Activated naive CD8-positive, alpha-beta T cell treated with anti-CD3 and anti-CD28 coated beads, Interleukin-2, amount 10 ng/mL, durations not matched to agents 7 days and 5 days (primary cell): ENCODE measurements at regions not wholly inside any gene's neighbourhood (a gene's known extent, or its start where the extent isn't known, plus 50 kb on each side); places are given as distances from the start of the nearest gene placed in this dataset.

Experiments
- ATAC-seq: fragments of 150-1000 bp; cut with Tn5 transposase; one replicate; pipeline ENCODE4 v1.10.0; 2021; ENCODE audit warnings: low read depth, moderate library complexity
- POLR2A ChIA-PET: fragments of 350-600 bp; sonication (Branson Sonifier 250); formaldehyde crosslinking; loops from one replicate; lab custom pipeline; 2021; ENCODE audit warnings: antibody characterized with exemption; lab: Charles Lee
- DNase-seq: peaks from one replicate; pipeline ENCODE4 v3.0.0; 2021
- H3K27ac Mint-ChIP-seq: one replicate; pipeline ENCODE4 v1.8.0; 2022; ENCODE audit warnings: mild to moderate bottlenecking, mixed read lengths
- H3K27me3 Mint-ChIP-seq: one replicate; pipeline ENCODE4 v1.8.0; 2022; ENCODE audit warnings: mild to moderate bottlenecking, moderate library complexity, mixed read lengths
- H3K36me3 Mint-ChIP-seq: one replicate; pipeline ENCODE4 v1.8.0; 2021; ENCODE audit warnings: mild to moderate bottlenecking, mixed read lengths
- H3K4me1 Mint-ChIP-seq: one replicate; pipeline ENCODE4 v1.8.0; 2021; ENCODE audit warnings: mixed read lengths
- H3K4me3 Mint-ChIP-seq: one replicate; pipeline ENCODE4 v1.8.0; 2022; ENCODE audit warnings: mild to moderate bottlenecking, moderate library complexity, mixed read lengths
- H3K9me3 Mint-ChIP-seq: one replicate; pipeline ENCODE4 v1.8.0; 2021; ENCODE audit warnings: mixed read lengths

DNA sequence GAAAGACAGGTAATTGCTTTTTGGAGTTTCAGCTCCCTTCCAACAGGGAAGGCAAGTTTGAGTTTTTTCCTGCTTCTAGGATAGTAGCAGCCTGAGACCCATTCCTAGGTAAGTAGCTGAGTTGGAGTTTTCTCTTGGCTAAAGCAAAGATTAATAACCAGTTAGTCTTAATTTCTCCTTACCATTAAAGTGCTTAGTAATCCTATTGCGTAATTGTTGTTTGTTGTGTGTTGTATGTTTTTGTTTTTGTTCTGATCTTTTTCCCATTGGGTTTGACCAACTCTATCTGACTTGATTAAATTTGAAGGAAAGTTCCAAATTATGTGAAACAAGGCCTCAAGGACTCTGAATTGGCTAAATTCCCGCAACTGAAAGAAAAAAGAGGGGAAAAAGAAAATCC is 83.5 kb downstream of the TBX22 start:
- ATAC-seq = no peak
- no peak for DNase-seq
- no peak overlapping the region for H3K4me3 Mint-ChIP-seq
- POLR2A ChIA-PET = no interaction called here
- H3K27ac Mint-ChIP-seq = no peak overlapping the region
- no peaks in the 10 kb centered on the region for H3K36me3 Mint-ChIP-seq
- no peaks in the 10 kb centered on the region for H3K4me1 Mint-ChIP-seq
- H3K27me3 Mint-ChIP-seq = no peaks in the 10 kb centered on the region
- H3K9me3 Mint-ChIP-seq = no peaks in the 10 kb centered on the region

DNA sequence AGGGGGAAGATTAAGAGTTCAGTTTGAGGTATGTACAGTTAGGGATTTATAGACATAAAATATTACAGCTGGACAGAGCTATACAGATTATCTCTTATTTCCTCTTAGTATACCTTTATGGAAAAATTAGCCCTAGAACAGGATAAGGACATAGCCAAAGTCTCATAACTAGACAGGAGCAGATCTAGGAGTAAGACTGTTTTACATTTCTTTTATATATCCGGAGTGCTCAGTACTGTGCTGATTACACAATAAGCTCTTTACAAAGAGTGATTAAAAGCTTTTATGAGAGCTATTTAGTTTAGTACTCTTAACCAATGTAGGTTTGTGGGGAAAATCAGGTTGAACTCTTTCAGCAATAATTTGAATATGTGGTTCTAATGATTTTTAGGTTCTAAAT is 105.8 kb downstream of the TBX22 start:
- Mint-ChIP-seq H3K4me1 (no peaks in the 10 kb centered on the region), H3K36me3 (no peaks in the 10 kb centered on the region), H3K9me3 (no peaks in the 10 kb centered on the region), H3K27me3 (no peaks in the 10 kb centered on the region), H3K4me3 (no peak overlapping the region), H3K27ac (no peak overlapping the region)
- DNase-seq = no peak
- POLR2A ChIA-PET = no interaction called here
- ATAC-seq = no peak

DNA sequence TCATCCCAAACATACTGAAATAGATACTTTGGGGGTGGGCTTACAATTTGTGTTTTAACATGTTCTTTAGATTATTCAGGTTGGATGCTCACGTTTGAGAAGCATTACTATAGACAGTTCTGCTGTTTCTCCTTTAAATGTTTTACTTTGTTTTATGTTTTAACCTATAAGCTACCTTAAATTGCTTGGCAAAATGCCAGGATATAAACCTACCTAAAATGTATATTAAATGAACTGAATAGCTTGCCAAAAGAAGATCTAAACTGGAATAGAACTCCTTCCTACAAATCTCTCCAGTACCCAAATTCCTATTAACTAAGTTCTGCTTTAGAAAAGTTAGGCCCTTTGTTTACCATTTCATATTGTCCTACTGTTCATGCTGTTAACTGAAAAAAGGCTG is 124.4 kb downstream of the TBX22 start:
- no peak overlapping the region for H3K4me3 Mint-ChIP-seq
- ATAC-seq (no peak), DNase-seq (no peak)
- H3K36me3 Mint-ChIP-seq = no peaks in the 10 kb centered on the region
- peaks cover 4% of the 10 kb centered on the region for H3K9me3 Mint-ChIP-seq
- POLR2A ChIA-PET = no interaction called here
- H3K4me1 Mint-ChIP-seq = no peaks in the 10 kb centered on the region
- H3K27ac Mint-ChIP-seq = no peak overlapping the region
- no peaks in the 10 kb centered on the region for H3K27me3 Mint-ChIP-seq

DNA sequence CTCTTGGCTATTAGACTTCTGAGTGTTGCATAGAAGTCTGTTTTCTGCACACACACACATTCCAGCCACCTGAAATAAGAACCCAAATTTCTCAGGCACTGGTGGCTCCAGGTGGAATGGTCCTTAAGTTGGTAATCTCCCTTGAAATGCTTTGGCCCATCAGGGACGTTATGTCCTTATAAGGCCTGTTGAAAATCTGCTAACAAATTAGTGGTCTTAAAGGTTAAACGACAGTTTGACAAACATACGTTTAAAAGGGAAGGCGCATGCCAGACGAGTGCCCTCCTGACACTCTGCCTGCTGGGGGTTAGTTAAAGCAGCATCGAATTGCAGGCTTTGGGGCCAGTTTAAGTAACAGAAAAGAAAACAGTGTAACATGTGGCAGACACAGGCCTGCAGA is 125.0 kb downstream of the TBX22 start:
- no peaks in the 10 kb centered on the region for H3K36me3 Mint-ChIP-seq
- ATAC-seq = no peak
- DNase-seq = no peak
- H3K27me3 Mint-ChIP-seq = no peaks in the 10 kb centered on the region
- peaks cover 4% of the 10 kb centered on the region for H3K9me3 Mint-ChIP-seq
- H3K4me3 Mint-ChIP-seq = no peak overlapping the region
- H3K27ac Mint-ChIP-seq = no peak overlapping the region
- no peaks in the 10 kb centered on the region for H3K4me1 Mint-ChIP-seq
- POLR2A ChIA-PET = no interaction called here

DNA sequence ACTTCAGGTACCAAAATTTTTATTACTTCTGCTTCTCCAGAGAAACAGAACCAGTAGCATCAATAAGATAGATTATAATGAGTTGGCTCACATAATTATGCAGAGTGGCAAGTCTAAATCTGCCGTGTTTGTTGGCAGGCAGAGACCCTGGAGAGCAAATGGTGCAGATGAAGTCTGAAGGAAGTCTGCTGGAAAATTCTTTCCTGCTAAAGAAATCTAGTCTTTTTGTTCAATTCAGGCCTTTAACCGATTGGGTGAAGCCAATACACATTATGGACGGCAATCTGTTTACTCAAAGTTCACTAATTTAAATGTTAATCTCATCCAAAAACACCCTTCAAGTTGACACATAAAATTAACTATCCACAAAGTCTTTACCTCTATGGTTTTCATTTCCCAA is 156.0 kb downstream of the TBX22 start:
- peaks cover 3% of the 10 kb centered on the region for H3K9me3 Mint-ChIP-seq
- no peaks in the 10 kb centered on the region for H3K36me3 Mint-ChIP-seq
- DNase-seq (no peak), ATAC-seq (no peak)
- H3K4me3 Mint-ChIP-seq = no peak overlapping the region
- no peak overlapping the region for H3K27ac Mint-ChIP-seq
- no peaks in the 10 kb centered on the region for H3K27me3 Mint-ChIP-seq
- H3K4me1 Mint-ChIP-seq = no peaks in the 10 kb centered on the region
- POLR2A ChIA-PET = no interaction called here

DNA sequence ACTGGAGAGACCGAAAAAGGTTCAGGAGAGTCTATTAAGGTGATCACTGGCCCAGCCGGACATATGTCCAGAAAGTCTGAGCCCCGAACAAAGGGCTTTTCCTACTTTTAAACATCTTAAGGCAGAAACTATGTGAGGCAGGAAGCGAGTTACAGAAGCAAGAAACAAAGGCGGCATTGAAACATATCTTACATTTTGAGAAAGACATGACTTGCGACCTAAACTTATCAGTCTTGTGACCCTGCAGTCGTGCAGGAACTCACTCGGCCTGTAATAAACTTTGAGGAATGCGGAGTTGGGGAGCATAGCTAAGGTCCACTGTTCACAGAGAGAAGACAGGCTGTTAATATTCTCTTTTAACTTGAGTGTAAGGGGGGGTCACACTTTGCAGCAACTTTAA is 158.7 kb downstream of the TBX22 start:
- Mint-ChIP-seq H3K4me1 (no peaks in the 10 kb centered on the region), H3K27ac (no peak overlapping the region), H3K4me3 (no peak overlapping the region), H3K27me3 (no peaks in the 10 kb centered on the region), H3K36me3 (no peaks in the 10 kb centered on the region), H3K9me3 (peaks cover 1% of the 10 kb centered on the region)
- DNase-seq = no peak
- POLR2A ChIA-PET = no interaction called here
- ATAC-seq = no peak

DNA sequence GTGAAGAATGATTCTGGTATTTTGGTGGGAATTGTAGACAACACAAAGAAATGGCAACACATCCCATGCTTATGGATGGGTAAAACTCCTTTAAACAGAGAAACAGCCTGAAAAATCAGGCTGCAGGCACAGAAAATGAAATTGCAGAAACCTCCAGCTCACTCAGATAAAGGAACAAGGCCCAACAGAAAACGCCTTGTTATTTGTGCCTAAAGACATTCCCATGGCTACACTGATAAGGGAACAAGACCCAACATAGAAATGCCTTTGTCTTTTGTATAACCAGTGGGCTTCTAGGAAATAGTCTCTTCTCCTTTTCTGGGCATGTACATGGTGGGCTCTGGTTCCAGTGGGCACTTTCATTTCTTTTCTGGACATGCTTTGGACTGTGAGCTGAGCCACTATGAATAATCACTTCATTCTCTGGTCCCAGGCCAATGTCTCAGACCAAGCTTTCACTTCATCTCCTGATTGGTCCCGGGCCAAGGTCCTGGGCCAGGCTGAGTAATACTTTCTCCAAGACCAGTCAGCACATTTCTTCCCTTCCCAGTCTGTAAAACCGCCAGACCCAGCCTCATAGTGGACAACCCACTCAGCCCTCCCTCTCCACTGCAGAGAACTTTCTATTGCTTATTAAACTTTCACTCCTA is 160.5 kb downstream of the TBX22 start:
- no peaks in the 10 kb centered on the region for H3K4me1 Mint-ChIP-seq
- POLR2A ChIA-PET = no interaction called here
- DNase-seq (no peak), ATAC-seq (no peak)
- no peak overlapping the region for H3K4me3 Mint-ChIP-seq
- no peaks in the 10 kb centered on the region for H3K27me3 Mint-ChIP-seq
- H3K36me3 Mint-ChIP-seq = no peaks in the 10 kb centered on the region
- H3K27ac Mint-ChIP-seq = no peak overlapping the region
- H3K9me3 Mint-ChIP-seq = no peaks in the 10 kb centered on the region

DNA sequence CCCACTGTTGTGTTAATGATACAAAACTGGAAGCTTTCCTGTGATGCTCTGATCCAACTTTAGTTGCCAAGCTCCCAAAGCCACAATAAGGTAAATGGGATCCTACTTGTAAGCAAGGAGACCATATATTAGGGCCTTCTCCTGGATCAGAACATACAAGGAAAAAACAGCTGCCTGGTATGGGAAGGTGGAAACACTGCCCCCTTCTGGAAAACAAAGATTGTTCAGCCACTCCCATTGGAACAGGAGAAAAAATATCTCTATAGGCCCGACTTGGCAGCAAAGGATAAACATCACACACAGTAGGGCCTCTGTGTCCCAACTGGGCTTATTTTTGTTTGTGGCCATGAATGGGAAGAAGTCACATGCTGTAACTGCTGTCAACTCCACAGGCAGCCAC is 166.5 kb downstream of the TBX22 start:
- H3K4me1 Mint-ChIP-seq = no peaks in the 10 kb centered on the region
- H3K4me3 Mint-ChIP-seq = no peak overlapping the region
- H3K36me3 Mint-ChIP-seq = no peaks in the 10 kb centered on the region
- H3K27me3 Mint-ChIP-seq = no peaks in the 10 kb centered on the region
- ATAC-seq = no peak
- no peak overlapping the region for H3K27ac Mint-ChIP-seq
- H3K9me3 Mint-ChIP-seq = no peaks in the 10 kb centered on the region
- DNase-seq = no peak
- POLR2A ChIA-PET = no interaction called here

DNA sequence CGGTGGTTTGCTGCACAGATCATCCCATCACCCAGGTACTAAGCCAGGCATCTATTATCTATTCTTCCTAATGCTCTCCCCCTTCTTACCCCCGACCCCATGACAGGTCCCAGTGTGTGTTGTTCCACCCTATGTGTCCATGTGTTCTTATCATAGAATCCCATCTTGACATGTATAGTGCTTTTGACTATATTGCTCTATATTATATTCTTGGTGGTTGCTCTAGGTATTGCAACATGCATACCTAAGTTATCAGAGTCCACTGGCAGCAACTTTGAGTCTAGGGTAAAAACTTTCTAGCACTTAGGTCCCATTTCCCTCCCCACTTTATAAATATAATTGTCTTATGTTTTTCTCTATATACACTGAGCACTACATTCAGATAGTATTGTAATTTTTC is 170.3 kb downstream of the TBX22 start:
- Mint-ChIP-seq H3K27ac (no peak overlapping the region), H3K9me3 (no peaks in the 10 kb centered on the region), H3K4me3 (no peak overlapping the region), H3K36me3 (no peaks in the 10 kb centered on the region), H3K27me3 (no peaks in the 10 kb centered on the region), H3K4me1 (no peaks in the 10 kb centered on the region)
- ATAC-seq = no peak
- POLR2A ChIA-PET = no interaction called here
- no peak for DNase-seq

DNA sequence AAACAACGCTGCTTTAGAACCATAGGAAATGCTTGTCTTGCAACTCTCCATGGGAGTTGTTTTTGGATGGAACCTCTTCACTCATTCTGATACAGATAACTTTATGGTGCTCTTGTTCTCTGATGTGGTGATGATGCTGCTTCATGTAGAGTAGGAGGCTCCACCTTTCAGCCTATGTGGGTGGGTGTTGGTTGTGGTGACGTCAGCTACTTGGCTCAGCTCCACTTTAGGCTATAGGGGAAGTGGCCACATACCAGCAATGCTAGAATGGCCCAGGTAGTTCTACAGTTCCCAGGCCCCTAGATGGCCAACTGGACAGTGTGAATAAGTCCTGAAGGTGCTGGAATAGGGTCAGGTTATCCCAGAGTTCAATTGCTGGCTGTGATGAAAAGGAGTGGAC is 192.1 kb downstream of the TBX22 start:
- peaks cover 2% of the 10 kb centered on the region for H3K9me3 Mint-ChIP-seq
- H3K27ac Mint-ChIP-seq = no peak overlapping the region
- DNase-seq = no peak
- no peaks in the 10 kb centered on the region for H3K27me3 Mint-ChIP-seq
- H3K4me3 Mint-ChIP-seq = no peak overlapping the region
- H3K36me3 Mint-ChIP-seq = no peaks in the 10 kb centered on the region
- H3K4me1 Mint-ChIP-seq = no peaks in the 10 kb centered on the region
- ATAC-seq = no peak
- POLR2A ChIA-PET = no interaction called here

DNA sequence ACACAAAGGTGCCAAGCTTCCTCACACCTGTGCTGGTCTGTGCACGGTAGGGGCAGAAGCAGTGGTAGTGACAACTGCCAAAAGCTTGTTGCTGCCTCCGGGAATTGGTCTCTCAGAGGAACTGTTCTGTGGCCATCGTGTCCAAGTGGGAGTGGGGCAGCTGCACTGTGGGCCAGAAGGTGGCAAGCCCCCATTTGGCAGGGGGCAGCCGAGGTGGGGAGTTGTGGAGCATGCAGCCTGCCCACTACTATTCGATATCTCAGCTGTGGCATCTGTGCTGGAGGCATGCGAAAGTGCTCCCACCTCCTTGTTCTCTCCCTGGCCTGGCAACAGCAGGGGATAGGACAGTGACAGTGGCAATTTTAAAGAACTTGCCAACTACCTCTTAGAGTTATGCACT is 192.8 kb downstream of the TBX22 start:
- H3K27me3 Mint-ChIP-seq = no peaks in the 10 kb centered on the region
- H3K27ac Mint-ChIP-seq = no peak overlapping the region
- H3K9me3 Mint-ChIP-seq = no peaks in the 10 kb centered on the region
- no peaks in the 10 kb centered on the region for H3K36me3 Mint-ChIP-seq
- POLR2A ChIA-PET = no interaction called here
- ATAC-seq (no peak), DNase-seq (no peak)
- no peaks in the 10 kb centered on the region for H3K4me1 Mint-ChIP-seq
- no peak overlapping the region for H3K4me3 Mint-ChIP-seq

DNA sequence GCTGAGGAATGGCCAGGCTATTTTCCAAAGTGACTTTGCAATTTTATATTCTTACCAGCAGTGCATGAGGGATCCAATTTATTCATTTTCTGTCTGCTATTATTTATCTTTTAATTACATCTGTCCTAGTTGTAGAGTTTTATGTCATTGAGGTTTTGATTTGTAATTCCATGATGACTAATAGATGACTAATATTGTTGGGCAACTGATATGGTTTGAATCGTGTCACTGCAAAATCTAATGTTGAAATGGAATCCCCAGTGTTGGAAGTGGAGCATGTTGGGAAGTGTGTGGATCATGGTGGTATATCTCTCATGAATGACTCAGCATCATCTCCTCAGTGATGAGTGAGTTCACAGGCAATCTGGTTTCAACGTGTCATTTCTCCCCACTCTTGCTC is 201.5 kb downstream of the TBX22 start:
- DNase-seq (no peak), ATAC-seq (no peak)
- Mint-ChIP-seq H3K9me3 (peaks cover 4% of the 10 kb centered on the region), H3K4me3 (no peak overlapping the region), H3K27ac (no peak overlapping the region), H3K4me1 (no peaks in the 10 kb centered on the region), H3K27me3 (no peaks in the 10 kb centered on the region), H3K36me3 (no peaks in the 10 kb centered on the region)
- POLR2A ChIA-PET = no interaction called here

DNA sequence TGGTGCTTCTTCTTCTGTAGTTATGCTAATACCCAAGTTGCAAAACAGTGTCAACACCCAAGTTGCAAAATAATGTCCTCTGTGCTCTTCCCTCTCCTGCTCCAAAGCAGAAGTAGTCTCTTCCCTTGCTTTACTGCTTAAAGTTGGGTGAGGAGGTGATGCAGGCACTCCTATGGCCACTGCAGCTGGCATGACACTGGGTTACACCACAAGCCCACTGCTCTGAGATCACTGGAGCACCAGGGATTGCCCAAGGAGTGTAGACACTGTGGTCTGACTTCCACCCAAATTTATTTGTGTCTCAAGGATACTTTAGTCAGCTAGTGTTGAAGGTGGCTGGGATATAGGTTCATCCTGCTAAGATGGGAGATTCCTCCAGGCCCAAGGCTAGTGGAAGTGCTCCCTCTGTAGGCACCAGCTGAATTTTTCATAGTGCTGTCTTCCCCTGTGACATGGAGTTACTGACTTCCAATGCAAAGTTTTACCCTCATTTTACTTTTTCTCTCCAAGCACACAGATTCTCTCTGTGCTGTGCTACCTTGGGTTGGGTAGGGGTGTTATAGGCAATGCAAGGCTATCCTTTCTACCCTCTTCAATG is 196.2 kb upstream of the TENT5D start:
- ATAC-seq = no peak
- Mint-ChIP-seq H3K36me3 (no peaks in the 10 kb centered on the region), H3K4me3 (no peak overlapping the region), H3K27ac (no peak overlapping the region), H3K4me1 (no peaks in the 10 kb centered on the region), H3K27me3 (no peaks in the 10 kb centered on the region), H3K9me3 (no peaks in the 10 kb centered on the region)
- no peak for DNase-seq
- POLR2A ChIA-PET = no interaction called here

DNA sequence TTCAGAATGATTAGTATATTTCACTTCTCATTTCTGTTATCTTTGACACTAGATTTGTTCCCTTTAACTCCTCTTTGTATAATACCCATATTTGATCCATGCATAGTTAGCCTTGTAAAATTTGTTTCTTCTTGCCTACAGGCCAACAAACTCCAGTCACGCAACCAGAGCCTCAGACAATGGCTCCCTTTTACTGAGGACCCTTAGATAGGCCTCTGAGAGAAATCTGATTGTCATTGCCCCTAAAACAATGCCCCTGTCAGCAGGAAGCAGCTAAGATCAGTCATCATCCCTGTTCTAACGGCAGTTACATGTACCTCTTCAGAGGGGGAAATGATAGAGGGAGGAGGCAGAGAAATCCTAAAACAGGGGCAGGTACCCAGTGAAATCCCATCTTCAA is 190.6 kb upstream of the TENT5D start:
- no peak overlapping the region for H3K27ac Mint-ChIP-seq
- no peak for ATAC-seq
- no peak overlapping the region for H3K4me3 Mint-ChIP-seq
- DNase-seq = no peak
- no peaks in the 10 kb centered on the region for H3K4me1 Mint-ChIP-seq
- H3K27me3 Mint-ChIP-seq = no peaks in the 10 kb centered on the region
- H3K9me3 Mint-ChIP-seq = no peaks in the 10 kb centered on the region
- POLR2A ChIA-PET = no interaction called here
- H3K36me3 Mint-ChIP-seq = no peaks in the 10 kb centered on the region

DNA sequence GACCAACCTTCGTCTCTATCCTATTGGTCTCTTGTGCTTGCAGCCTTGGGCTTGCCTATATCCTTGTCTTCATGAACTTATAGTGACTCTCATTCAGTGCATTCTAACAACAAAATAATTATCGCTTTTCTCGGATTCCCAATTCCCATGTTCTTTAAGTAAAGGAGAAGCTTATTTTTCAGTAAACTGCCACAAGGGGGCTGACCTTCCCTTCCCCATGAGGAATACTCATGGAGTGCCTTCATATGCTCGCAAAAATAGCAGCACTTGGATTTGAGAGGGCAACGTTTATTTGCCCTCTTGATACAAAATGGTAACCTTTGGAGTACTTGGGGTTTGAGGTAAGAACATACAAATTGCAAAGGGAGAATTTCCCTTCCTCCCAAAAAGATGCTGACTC is 183.2 kb upstream of the TENT5D start:
- Mint-ChIP-seq H3K4me1 (no peaks in the 10 kb centered on the region), H3K4me3 (no peak overlapping the region), H3K36me3 (no peaks in the 10 kb centered on the region), H3K9me3 (no peaks in the 10 kb centered on the region), H3K27me3 (no peaks in the 10 kb centered on the region), H3K27ac (no peak overlapping the region)
- POLR2A ChIA-PET = no interaction called here
- no peak for ATAC-seq
- DNase-seq = no peak
